ENCODE measurements at regions not wholly inside any gene's neighbourhood (a gene's known extent, or its start where the extent isn't known, plus 50 kb on each side); places are given as distances from the start of the nearest gene placed in this dataset.

DNA sequence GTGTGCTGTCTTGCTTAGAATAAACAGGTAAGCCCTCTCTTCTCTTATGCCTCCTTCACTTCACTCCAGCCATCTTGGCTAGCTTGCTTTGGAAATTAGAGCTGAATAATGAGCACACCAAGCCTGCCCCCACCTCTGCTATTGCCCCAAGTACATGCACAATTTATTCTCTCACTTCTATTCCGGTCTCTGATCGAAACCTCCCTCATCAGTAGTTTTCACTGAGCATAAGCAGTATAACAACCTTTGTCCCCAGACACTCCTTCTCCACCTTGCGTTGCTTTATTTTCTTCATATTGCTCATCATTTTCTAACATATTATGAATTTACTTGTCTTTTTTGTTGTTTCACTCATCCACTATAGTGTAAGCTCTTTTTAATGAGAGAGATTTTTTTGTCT is 253.4 kb downstream of the GXYLT1 start:
- TF ChIP-seq, protein P1, sequence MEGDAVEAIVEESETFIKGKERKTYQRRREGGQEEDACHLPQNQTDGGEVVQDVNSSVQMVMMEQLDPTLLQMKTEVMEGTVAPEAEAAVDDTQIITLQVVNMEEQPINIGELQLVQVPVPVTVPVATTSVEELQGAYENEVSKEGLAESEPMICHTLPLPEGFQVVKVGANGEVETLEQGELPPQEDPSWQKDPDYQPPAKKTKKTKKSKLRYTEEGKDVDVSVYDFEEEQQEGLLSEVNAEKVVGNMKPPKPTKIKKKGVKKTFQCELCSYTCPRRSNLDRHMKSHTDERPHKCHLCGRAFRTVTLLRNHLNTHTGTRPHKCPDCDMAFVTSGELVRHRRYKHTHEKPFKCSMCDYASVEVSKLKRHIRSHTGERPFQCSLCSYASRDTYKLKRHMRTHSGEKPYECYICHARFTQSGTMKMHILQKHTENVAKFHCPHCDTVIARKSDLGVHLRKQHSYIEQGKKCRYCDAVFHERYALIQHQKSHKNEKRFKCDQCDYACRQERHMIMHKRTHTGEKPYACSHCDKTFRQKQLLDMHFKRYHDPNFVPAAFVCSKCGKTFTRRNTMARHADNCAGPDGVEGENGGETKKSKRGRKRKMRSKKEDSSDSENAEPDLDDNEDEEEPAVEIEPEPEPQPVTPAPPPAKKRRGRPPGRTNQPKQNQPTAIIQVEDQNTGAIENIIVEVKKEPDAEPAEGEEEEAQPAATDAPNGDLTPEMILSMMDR (IDR thresholded peaks at IDR 0.05; ENCODE audit: insufficient read depth, low read length) = no peak
- TF ChIP-seq POLR2AphosphoS5 (IDR thresholded peaks at IDR 0.05; ENCODE audit: low read depth) = no peak
- TF ChIP-seq, protein P2, sequence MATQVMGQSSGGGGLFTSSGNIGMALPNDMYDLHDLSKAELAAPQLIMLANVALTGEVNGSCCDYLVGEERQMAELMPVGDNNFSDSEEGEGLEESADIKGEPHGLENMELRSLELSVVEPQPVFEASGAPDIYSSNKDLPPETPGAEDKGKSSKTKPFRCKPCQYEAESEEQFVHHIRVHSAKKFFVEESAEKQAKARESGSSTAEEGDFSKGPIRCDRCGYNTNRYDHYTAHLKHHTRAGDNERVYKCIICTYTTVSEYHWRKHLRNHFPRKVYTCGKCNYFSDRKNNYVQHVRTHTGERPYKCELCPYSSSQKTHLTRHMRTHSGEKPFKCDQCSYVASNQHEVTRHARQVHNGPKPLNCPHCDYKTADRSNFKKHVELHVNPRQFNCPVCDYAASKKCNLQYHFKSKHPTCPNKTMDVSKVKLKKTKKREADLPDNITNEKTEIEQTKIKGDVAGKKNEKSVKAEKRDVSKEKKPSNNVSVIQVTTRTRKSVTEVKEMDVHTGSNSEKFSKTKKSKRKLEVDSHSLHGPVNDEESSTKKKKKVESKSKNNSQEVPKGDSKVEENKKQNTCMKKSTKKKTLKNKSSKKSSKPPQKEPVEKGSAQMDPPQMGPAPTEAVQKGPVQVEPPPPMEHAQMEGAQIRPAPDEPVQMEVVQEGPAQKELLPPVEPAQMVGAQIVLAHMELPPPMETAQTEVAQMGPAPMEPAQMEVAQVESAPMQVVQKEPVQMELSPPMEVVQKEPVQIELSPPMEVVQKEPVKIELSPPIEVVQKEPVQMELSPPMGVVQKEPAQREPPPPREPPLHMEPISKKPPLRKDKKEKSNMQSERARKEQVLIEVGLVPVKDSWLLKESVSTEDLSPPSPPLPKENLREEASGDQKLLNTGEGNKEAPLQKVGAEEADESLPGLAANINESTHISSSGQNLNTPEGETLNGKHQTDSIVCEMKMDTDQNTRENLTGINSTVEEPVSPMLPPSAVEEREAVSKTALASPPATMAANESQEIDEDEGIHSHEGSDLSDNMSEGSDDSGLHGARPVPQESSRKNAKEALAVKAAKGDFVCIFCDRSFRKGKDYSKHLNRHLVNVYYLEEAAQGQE (IDR thresholded peaks at IDR 0.05; ENCODE audit: insufficient replicate concordance, low read depth) = no peak
